B cell (primary cell): ENCODE measurements at regions not wholly inside any gene's neighbourhood (a gene's known extent, or its start where the extent isn't known, plus 50 kb on each side); places are given as distances from the start of the nearest gene placed in this dataset.
"Not testable (repeated sequence)": the region's sequence is repeated elsewhere in the genome, so short reads cannot be mapped to it uniquely, and the experiment has no call there.

Source experiments
- CTCF ChIP-seq: fragments of 200-600 bp; IDR thresholded peaks from one replicate; pipeline ENCODE4 v1.8.0; 2022; ENCODE audit warnings: antibody characterized with exemption, mild to moderate bottlenecking
- EZH2 ChIP-seq: IDR thresholded peaks from 2 replicates; pipeline ENCODE4 v1.6.1; 2012; ENCODE audit warnings: borderline replicate concordance, low read depth, mild to moderate bottlenecking, moderate library complexity, low read length; ENCODE audit not compliant: insufficient read depth, poor library complexity, severe bottlenecking

- TF ChIP-seq CTCF, EZH2: not testable (repeated sequence)
Measured at GRCh38 chr21:7787427-7788078, 2733.8 kb upstream of the TPTE start.
